ENCODE measurements at regions not wholly inside any gene's neighbourhood (a gene's known extent, or its start where the extent isn't known, plus 50 kb on each side); places are given as distances from the start of the nearest gene placed in this dataset.

- 89 to 93% methylated on average over 23 of the region's 23 CpGs for WGBS, 2 donors
- H3K4me3 ChIP-seq, result no peak overlapping the region
- no peak for DNase-seq
- no peaks in the 10 kb centered on the region for H3K27me3 ChIP-seq
- no peak overlapping the region for H3K27ac ChIP-seq
- intact Hi-C loops (cut with DNase I; ENCODE audit: low total_unique reads), result no loop called here
- TF ChIP-seq CTCF (IDR thresholded peaks at IDR 0.05) (no peak), POLR2A (IDR thresholded peaks at IDR 0.05) (no peak)
- H3K4me1 ChIP-seq, result no peaks in the 10 kb centered on the region
- no peaks in the 10 kb centered on the region for H3K9me3 ChIP-seq
- no peaks in the 10 kb centered on the region for H3K36me3 ChIP-seq (ENCODE audit: low read depth, missing control alignments)
Measured at GRCh38 chr1:3976821-3977220, 76.7 kb upstream of the C1orf174 start.

- Histone ChIP-seq H3K36me3 (ENCODE audit: low read depth, missing control alignments) (no peaks in the 10 kb centered on the region), H3K9me3 (no peaks in the 10 kb centered on the region), H3K4me3 (no peak overlapping the region), H3K27ac (no peak overlapping the region), H3K4me1 (no peaks in the 10 kb centered on the region), H3K27me3 (no peaks in the 10 kb centered on the region)
- intact Hi-C loops (cut with DNase I; ENCODE audit: low total_unique reads), result no loop called here
- WGBS, 2 donors, result 75 to 77% methylated on average over 17 to 23 of the region's 23 CpGs
- no peak for DNase-seq
- TF ChIP-seq POLR2A (IDR thresholded peaks at IDR 0.05) (no peak), CTCF (IDR thresholded peaks at IDR 0.05) (no peak)
Measured at GRCh38 chr1:3978196-3978989, 78.3 kb upstream of the C1orf174 start.

DNA sequence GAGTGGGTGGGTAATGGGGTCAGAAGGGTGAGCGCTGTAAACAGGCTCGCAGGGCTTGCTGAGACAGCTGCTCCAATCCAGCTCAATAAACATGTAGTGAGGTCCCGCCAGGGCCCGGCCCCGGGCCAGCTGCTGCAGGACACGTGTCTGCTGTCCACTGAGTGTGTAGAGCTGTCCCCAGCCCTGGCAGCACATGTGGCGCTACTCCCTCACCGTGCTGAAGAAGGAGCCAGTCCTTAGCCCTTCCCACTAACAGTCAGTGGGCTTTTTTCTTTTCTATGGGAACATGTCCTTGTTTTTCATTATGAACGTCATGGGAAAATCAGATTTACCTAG is 78.9 kb upstream of the C1orf174 start:
- H3K4me1 ChIP-seq, result no peaks in the 10 kb centered on the region
- no peak overlapping the region for H3K27ac ChIP-seq
- WGBS, 2 donors, result 44 to 47% methylated on average over 9 of the region's 9 CpGs
- no peaks in the 10 kb centered on the region for H3K36me3 ChIP-seq (ENCODE audit: low read depth, missing control alignments)
- DNase-seq, result no peak
- no peaks in the 10 kb centered on the region for H3K9me3 ChIP-seq
- H3K4me3 ChIP-seq, result no peak overlapping the region
- H3K27me3 ChIP-seq, result no peaks in the 10 kb centered on the region
- TF ChIP-seq POLR2A (IDR thresholded peaks at IDR 0.05) (no peak), CTCF (IDR thresholded peaks at IDR 0.05) (no peak)
- intact Hi-C loops (cut with DNase I; ENCODE audit: low total_unique reads), result no loop called here

GRCh38 chr1:3981261-3981660 is 81.2 kb upstream of the C1orf174 start:
- TF ChIP-seq POLR2A (IDR thresholded peaks at IDR 0.05), result no peak
- no peak for TF ChIP-seq CTCF (IDR thresholded peaks at IDR 0.05)
- WGBS, 2 donors, result 81 to 82% methylated on average over 5 of the region's 5 CpGs
- no peak for DNase-seq
- no peaks in the 10 kb centered on the region for H3K4me1 ChIP-seq
- H3K36me3 ChIP-seq (ENCODE audit: low read depth, missing control alignments), result no peaks in the 10 kb centered on the region
- H3K27me3 ChIP-seq, result no peaks in the 10 kb centered on the region
- no peak overlapping the region for H3K27ac ChIP-seq
- intact Hi-C loops (cut with DNase I; ENCODE audit: low total_unique reads), result no loop called here
- H3K9me3 ChIP-seq, result no peaks in the 10 kb centered on the region
- no peak overlapping the region for H3K4me3 ChIP-seq
